IMR-90 (cell line): ENCODE measurements at regions not wholly inside any gene's neighbourhood (a gene's known extent, or its start where the extent isn't known, plus 50 kb on each side); places are given as distances from the start of the nearest gene placed in this dataset.

Experiments
- BHLHE40 ChIP-seq: fragments of 150-350 bp; IDR thresholded peaks from 2 replicates; pipeline ENCODE4 v1.6.1; 2016; ENCODE audit warnings: mild to moderate bottlenecking, low read depth, low read length
- CEBPB ChIP-seq: IDR thresholded peaks from 2 replicates; pipeline ENCODE4 v1.6.1; 2012; ENCODE audit warnings: low read depth, low read length, improper control_type of control experiment
- CTCF ChIP-seq: conservative IDR thresholded peaks from 2 replicates; pipeline ENCODE4 v1.5.1; 2012; ENCODE audit warnings: mild to moderate bottlenecking, low read depth, low read length, improper control_type of control experiment
- ELK1 ChIP-seq: fragments of 150-350 bp; IDR thresholded peaks from 2 replicates; pipeline ENCODE4 v1.6.1; 2016; ENCODE audit warnings: low read depth, mild to moderate bottlenecking, low read length, moderate library complexity, borderline replicate concordance
- FOS ChIP-seq: fragments of 150-350 bp; IDR thresholded peaks from 2 replicates; pipeline ENCODE4 v1.6.1; 2016; ENCODE audit warnings: low read depth, low read length
- MAFK ChIP-seq: IDR thresholded peaks from 2 replicates; pipeline ENCODE4 v1.6.1; 2012; ENCODE audit warnings: low read depth, low read length, improper control_type of control experiment
- MAZ ChIP-seq: IDR thresholded peaks from 2 replicates; pipeline ENCODE4 v1.6.1; 2012; ENCODE audit warnings: low read depth, mild to moderate bottlenecking, low read length, improper control_type of control experiment, moderate library complexity, borderline replicate concordance
- MXI1 ChIP-seq: IDR thresholded peaks from 2 replicates; pipeline ENCODE4 v1.6.1; 2012; ENCODE audit warnings: low read depth, mild to moderate bottlenecking, low read length, moderate library complexity, borderline replicate concordance
- POLR2A ChIP-seq: IDR thresholded peaks from 2 replicates; pipeline ENCODE4 v1.6.1; 2012; ENCODE audit warnings: mild to moderate bottlenecking, low read depth, low read length
- RFX5 ChIP-seq: IDR thresholded peaks from 2 replicates; pipeline ENCODE4 v1.8.0; 2012; ENCODE audit warnings: low read depth, mild to moderate bottlenecking, low read length, moderate library complexity
- SMC3 ChIP-seq: fragments of 150-350 bp; IDR thresholded peaks from 2 replicates; pipeline ENCODE4 v1.6.1; 2016; ENCODE audit warnings: low read depth, mild to moderate bottlenecking, antibody characterized with exemption, low read length, moderate library complexity
- USF2 ChIP-seq: fragments of 150-350 bp; IDR thresholded peaks from 2 replicates; pipeline ENCODE4 v1.6.1; 2017; ENCODE audit warnings: mild to moderate bottlenecking, antibody characterized with exemption, low read length, low read depth

- no peak for TF ChIP-seq CTCF
- no peak for TF ChIP-seq POLR2A
- TF ChIP-seq ELK1 = no peak
- no peak for TF ChIP-seq CEBPB
- TF ChIP-seq SMC3 = no peak
- no peak for TF ChIP-seq MAFK
- TF ChIP-seq MXI1 = no peak
- TF ChIP-seq MAZ = no peak
- TF ChIP-seq RFX5 = no peak
- TF ChIP-seq FOS = no peak
- TF ChIP-seq BHLHE40 = no peak
- no peak for TF ChIP-seq USF2
These were observed 102.7 kb downstream of the ZNF519 start for GRCh38 chr18:14029512-14029911.
